ENCODE measurements at regions not wholly inside any gene's neighbourhood (a gene's known extent, or its start where the extent isn't known, plus 50 kb on each side); places are given as distances from the start of the nearest gene placed in this dataset.

DNA sequence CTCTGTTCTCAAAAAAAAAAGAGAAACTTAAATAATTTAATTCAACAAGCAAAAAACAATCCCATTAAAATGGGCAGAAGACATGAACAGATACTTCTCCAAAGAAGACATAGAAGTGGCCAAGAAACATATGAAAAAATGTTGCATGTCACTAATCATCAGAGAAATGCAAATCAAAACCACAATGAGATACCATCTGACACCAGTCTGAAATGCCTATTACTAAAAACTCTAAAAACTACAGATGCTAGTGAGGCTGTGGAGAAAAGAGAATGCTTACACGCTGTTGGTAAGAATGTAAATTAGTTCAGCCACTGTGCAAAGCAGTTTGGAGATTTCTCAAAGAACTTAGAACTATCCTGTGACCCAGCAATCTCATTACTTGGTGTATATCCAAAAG lies 382.9 kb downstream of the OTOL1 start:
- TF ChIP-seq CTCF (IDR thresholded peaks at IDR 0.05) (no peak), EZH2phosphoT487 (IDR thresholded peaks at IDR 0.05) (no peak)
